ENCODE measurements at regions not wholly inside any gene's neighbourhood (a gene's known extent, or its start where the extent isn't known, plus 50 kb on each side); places are given as distances from the start of the nearest gene placed in this dataset.

DNA sequence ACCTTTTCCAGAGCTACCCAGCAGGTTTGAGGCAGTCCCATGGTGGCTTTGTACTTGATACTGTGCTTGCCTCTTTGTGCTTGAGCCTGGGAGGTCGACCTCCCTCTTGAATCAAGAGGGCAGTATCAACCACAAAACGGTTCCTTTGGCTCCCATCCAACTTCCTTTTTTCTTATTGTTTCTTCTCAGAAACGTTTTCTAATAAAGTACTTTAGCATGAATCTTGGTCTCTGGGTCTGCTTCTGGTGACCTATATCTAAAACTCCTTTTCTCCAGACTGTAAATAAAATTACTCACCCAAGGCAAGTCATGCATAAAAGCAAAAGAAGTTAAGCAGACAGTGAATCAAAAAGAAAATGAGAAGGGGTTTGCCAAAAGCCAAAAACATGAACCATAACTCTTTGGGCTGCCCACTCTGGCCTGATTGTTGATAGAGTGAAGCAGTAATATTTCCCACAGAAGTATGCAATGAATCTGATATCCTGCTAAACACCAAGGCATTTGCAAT is 112.2 kb upstream of the SLC4A7 start:
- peak overlapping the region; percentile 23; the same call in 1 of the 2 replicates for H3K9ac ChIP-seq
- H3K4me1 ChIP-seq (ENCODE audit: insufficient read depth), result peaks cover 26% of the 10 kb centered on the region
- 26 to 32% methylated on average over 3 of the region's 3 CpGs for WGBS, 2 experiments (ENCODE audit: low coverage in 1 of 2, low lambda C conversion rate in 2 of 2, missing lambda C conversion rate in 2 of 2)
- H3K79me2 ChIP-seq (ENCODE audit: insufficient read depth), result no peaks in the 10 kb centered on the region
- H2AFZ ChIP-seq, result peak overlapping the region; percentile 11; the same call in 1 of the 2 replicates
- TF ChIP-seq EZH2 (IDR thresholded peaks at IDR 0.05; ENCODE audit: insufficient read depth, poor library complexity, severe bottlenecking), result no peak
- no peak for TF ChIP-seq EZH2phosphoT487 (IDR thresholded peaks at IDR 0.05; ENCODE audit: insufficient read depth, low read depth)
- no peaks in the 10 kb centered on the region for H3K27me3 ChIP-seq (replicated peaks; ENCODE audit: insufficient read depth)
- no peaks in the 10 kb centered on the region for H3K36me3 ChIP-seq (ENCODE audit: low read depth)
- no peaks in the 10 kb centered on the region for H4K20me1 ChIP-seq (ENCODE audit: insufficient read depth)
- in situ Hi-C loops (cut with MboI), result no loop called here
- peak overlapping the region; percentile 41 for H3K4me2 ChIP-seq (ENCODE audit: unreplicated experiment)
- peak overlapping the region; percentile 79 for H3K27ac ChIP-seq
- DNase-seq, result peak; percentile 52
- no peak overlapping the region for H3K4me3 ChIP-seq
- no peaks in the 10 kb centered on the region for H3K9me2 ChIP-seq (ENCODE audit: insufficient read depth)
- peaks cover 35% of the 10 kb centered on the region for H3F3A ChIP-seq (ENCODE audit: insufficient read depth)
- H3K9me3 ChIP-seq (ENCODE audit: low read depth), result no peaks in the 10 kb centered on the region

DNA sequence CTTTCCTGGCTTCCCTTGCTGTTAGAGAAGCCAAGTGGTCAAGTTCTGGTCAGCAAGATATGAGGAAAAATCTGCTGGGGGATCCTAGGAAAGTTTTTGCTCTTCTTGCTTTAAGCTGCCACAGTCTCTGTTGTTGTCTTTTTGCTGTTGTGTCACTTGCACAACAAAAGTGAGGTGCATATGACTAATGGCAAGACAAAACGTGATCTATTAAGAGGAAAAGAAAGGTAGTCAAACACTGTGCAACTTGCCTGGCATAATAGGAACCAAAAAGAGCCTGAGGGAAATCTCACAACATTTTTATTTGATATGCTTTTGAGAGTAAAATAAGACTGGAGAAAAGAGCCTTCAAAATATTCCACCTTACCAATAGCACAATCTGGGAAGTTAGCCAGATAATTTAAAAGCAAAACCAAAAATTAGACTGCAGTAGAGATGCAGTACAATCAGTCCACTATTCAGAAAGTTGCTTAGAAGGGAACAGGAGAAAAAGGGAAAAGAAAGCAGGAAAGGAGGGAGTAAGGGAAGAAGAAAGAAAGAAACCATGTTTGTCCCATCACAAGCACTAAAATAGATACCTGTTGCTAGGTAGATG is 110.0 kb upstream of the SLC4A7 start:
- H3K9me2 ChIP-seq (ENCODE audit: insufficient read depth), result no peaks in the 10 kb centered on the region
- H3K27ac ChIP-seq, result no peak overlapping the region
- WGBS, 2 experiments (ENCODE audit: low coverage in 1 of 2, low lambda C conversion rate in 2 of 2, missing lambda C conversion rate in 2 of 2), result 57 to 70% methylated on average over 1 of the region's 1 CpG
- H3K9me3 ChIP-seq (ENCODE audit: low read depth), result no peaks in the 10 kb centered on the region
- peaks cover 48% of the 10 kb centered on the region for H3K4me1 ChIP-seq (ENCODE audit: insufficient read depth)
- DNase-seq, result peak; percentile 24
- in situ Hi-C loops (cut with MboI), result no loop called here
- H3K4me2 ChIP-seq (ENCODE audit: unreplicated experiment), result no peak overlapping the region
- TF ChIP-seq EZH2 (IDR thresholded peaks at IDR 0.05; ENCODE audit: insufficient read depth, poor library complexity, severe bottlenecking) (no peak), EZH2phosphoT487 (IDR thresholded peaks at IDR 0.05; ENCODE audit: insufficient read depth, low read depth) (no peak)
- H3K36me3 ChIP-seq (ENCODE audit: low read depth), result no peaks in the 10 kb centered on the region
- H3K79me2 ChIP-seq (ENCODE audit: insufficient read depth), result no peaks in the 10 kb centered on the region
- no peak overlapping the region for H3K4me3 ChIP-seq
- no peaks in the 10 kb centered on the region for H4K20me1 ChIP-seq (ENCODE audit: insufficient read depth)
- no peak overlapping the region for H2AFZ ChIP-seq
- peaks cover 56% of the 10 kb centered on the region for H3F3A ChIP-seq (ENCODE audit: insufficient read depth)
- H3K9ac ChIP-seq, result no peak overlapping the region
- no peaks in the 10 kb centered on the region for H3K27me3 ChIP-seq (replicated peaks; ENCODE audit: insufficient read depth)

DNA sequence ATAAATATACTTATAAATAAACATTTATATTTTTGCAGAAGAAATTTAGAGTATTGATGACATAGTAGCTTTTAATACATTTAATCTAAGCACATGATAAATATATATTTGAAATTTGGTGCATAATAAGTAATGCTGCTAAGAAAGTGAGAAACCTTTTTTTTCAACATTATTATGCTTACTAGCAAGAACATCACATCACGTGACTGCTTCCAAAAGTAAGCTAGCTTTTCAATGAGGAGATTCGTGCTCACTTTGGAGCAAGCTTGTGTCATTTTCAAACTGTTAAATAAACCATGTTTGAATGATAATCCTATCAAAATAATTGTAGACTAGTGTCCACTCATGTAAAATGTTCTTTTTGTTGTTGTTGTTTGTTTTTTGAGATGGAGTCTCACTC is 109.0 kb upstream of the SLC4A7 start:
- no peaks in the 10 kb centered on the region for H3K9me2 ChIP-seq (ENCODE audit: insufficient read depth)
- H3K4me1 ChIP-seq (ENCODE audit: insufficient read depth), result peaks cover 49% of the 10 kb centered on the region
- H3F3A ChIP-seq (ENCODE audit: insufficient read depth), result peaks cover 53% of the 10 kb centered on the region
- no peaks in the 10 kb centered on the region for H4K20me1 ChIP-seq (ENCODE audit: insufficient read depth)
- no peak overlapping the region for H3K9ac ChIP-seq
- in situ Hi-C loops (cut with MboI), result no loop called here
- H3K9me3 ChIP-seq (ENCODE audit: low read depth), result no peaks in the 10 kb centered on the region
- H3K27ac ChIP-seq, result no peak overlapping the region
- 58 to 63% methylated on average over 2 of the region's 2 CpGs for WGBS, 2 experiments (ENCODE audit: low coverage in 1 of 2, low lambda C conversion rate in 2 of 2, missing lambda C conversion rate in 2 of 2)
- no peaks in the 10 kb centered on the region for H3K27me3 ChIP-seq (replicated peaks; ENCODE audit: insufficient read depth)
- DNase-seq, result no peak
- no peak overlapping the region for H2AFZ ChIP-seq
- H3K4me3 ChIP-seq, result no peak overlapping the region
- no peaks in the 10 kb centered on the region for H3K79me2 ChIP-seq (ENCODE audit: insufficient read depth)
- no peaks in the 10 kb centered on the region for H3K36me3 ChIP-seq (ENCODE audit: low read depth)
- H3K4me2 ChIP-seq (ENCODE audit: unreplicated experiment), result no peak overlapping the region
- TF ChIP-seq EZH2phosphoT487 (IDR thresholded peaks at IDR 0.05; ENCODE audit: insufficient read depth, low read depth) (no peak), EZH2 (IDR thresholded peaks at IDR 0.05; ENCODE audit: insufficient read depth, poor library complexity, severe bottlenecking) (no peak)

DNA sequence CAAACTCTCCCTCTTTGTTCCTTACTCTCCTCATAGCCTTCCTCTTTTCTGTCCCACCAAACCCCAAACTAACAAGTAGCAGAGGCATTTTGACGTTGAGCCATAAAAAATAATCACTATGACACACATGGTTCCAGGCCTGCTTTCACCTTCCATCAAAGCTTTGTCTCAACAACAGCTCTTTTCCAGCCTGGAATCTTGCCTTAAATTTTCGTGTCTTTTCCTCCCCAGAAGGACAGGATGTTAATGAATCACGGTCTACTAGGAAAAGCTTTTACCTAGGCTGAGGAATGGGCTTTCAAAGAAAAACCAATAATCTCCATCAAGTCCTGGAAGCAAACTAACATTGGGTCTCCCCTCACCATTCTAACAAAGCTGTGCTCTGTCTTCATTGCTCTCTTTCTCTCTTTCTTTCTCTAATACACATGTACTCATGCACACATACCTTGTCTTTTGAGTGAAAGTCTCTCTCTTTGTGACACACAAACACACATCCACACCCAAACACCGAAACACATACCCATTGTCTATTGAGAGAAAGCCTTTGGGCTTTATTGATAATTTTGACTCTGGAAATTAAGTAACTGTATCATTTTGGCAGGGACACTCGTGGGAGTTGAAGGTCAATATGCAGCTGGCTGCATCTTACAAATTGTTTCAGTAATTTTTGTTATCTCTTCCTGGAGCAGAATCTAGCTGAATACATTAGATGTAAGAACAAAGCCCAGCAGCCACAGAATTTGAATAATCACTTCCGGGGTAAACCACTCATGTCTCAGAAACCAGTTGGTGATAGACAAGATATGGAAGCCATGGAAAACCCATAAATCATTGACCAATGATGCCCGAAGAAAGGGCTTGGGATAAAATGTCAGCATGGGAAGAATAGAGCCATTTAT is 107.4 kb upstream of the SLC4A7 start:
- Histone ChIP-seq H3K9ac (0 out of 2 replicates have a peak overlapping the region, but pooled peaks have one; percentile 14), H3F3A (ENCODE audit: insufficient read depth) (peaks cover 37% of the 10 kb centered on the region), H3K4me2 (ENCODE audit: unreplicated experiment) (peak overlapping the region; percentile 70), H3K79me2 (ENCODE audit: insufficient read depth) (no peaks in the 10 kb centered on the region), H2AFZ (peak overlapping the region; percentile 40; the same call in 1 of the 2 replicates), H3K36me3 (ENCODE audit: low read depth) (no peaks in the 10 kb centered on the region), H3K27me3 (replicated peaks; ENCODE audit: insufficient read depth) (no peaks in the 10 kb centered on the region), H3K4me3 (no peak overlapping the region), H3K9me3 (ENCODE audit: low read depth) (no peaks in the 10 kb centered on the region), H3K4me1 (ENCODE audit: insufficient read depth) (peaks cover 37% of the 10 kb centered on the region), H3K9me2 (ENCODE audit: insufficient read depth) (no peaks in the 10 kb centered on the region), H4K20me1 (ENCODE audit: insufficient read depth) (no peaks in the 10 kb centered on the region), H3K27ac (peak overlapping the region; percentile 65)
- DNase-seq, result peak; percentile 20
- in situ Hi-C loops (cut with MboI), result no loop called here
- 62 to 69% methylated on average over 7 of the region's 7 CpGs for WGBS, 2 experiments (ENCODE audit: low coverage in 1 of 2, low lambda C conversion rate in 2 of 2, missing lambda C conversion rate in 2 of 2)
- no peak for TF ChIP-seq EZH2phosphoT487 (IDR thresholded peaks at IDR 0.05; ENCODE audit: insufficient read depth, low read depth)
- TF ChIP-seq EZH2 (IDR thresholded peaks at IDR 0.05; ENCODE audit: insufficient read depth, poor library complexity, severe bottlenecking), result no peak
